ENCODE measurements at regions not wholly inside any gene's neighbourhood (a gene's known extent, or its start where the extent isn't known, plus 50 kb on each side); places are given as distances from the start of the nearest gene placed in this dataset.

GRCh38 chr5:124918618-124919017 is 172.2 kb upstream of the ZNF608 start:
- TF ChIP-seq JUN (IDR thresholded peaks at IDR 0.05; ENCODE audit: borderline replicate concordance, insufficient read depth, insufficient read length, low read depth), result no peak
- TF ChIP-seq CTCF (IDR thresholded peaks at IDR 0.05; ENCODE audit: extremely low read depth in 1 of 2, insufficient read depth in 1 of 2, low read depth in 1 of 2, low read length in 2 of 2), result no peak
- no peak for TF ChIP-seq MAX (IDR thresholded peaks at IDR 0.05; ENCODE audit: insufficient read depth, insufficient read length)

Data from endothelial cell of umbilical vein (primary cell).